CD4-positive, alpha-beta T cell (primary cell): ENCODE measurements at regions not wholly inside any gene's neighbourhood (a gene's known extent, or its start where the extent isn't known, plus 50 kb on each side); places are given as distances from the start of the nearest gene placed in this dataset.

Experiments used
- ATAC-seq: fragments of 200-7000 bp; cut with Tn5 transposase; one replicate; pipeline ENCODE4 v1.10.0; 2022; ENCODE audit warnings: mild to moderate bottlenecking; ENCODE audit not compliant: poor library complexity
- CTCF ChIA-PET: fragments of 350-600 bp; sonication (Branson Sonifier 250); formaldehyde crosslinking; loops from one replicate; lab custom pipeline; 2021; ENCODE audit warnings: antibody characterized with exemption, inconsistent platforms; lab: Charles Lee
- POLR2A ChIA-PET: fragments of 350-600 bp; sonication (Branson Sonifier 250); formaldehyde crosslinking; loops from one replicate; lab custom pipeline; 2021; ENCODE audit warnings: antibody characterized with exemption, inconsistent platforms; lab: Charles Lee
- DNase-seq, 14 experiments: peaks; one replicate each; pipeline ENCODE4 v3.0.0-alpha.2; 2013 to 2020; ENCODE audit warnings: mixed read lengths in 2 of 14
- H3K27ac ChIP-seq, 2 donors: one replicate each; pipeline versions ENCODE4 v1.5.1 to v1.7.0; 2013; ENCODE audit warnings: low read length in 2 of 2, low read depth in 1 of 2, mild to moderate bottlenecking in 1 of 2
- H3K27me3 ChIP-seq, 2 experiments: 1 replicate in 1 of 2; 2 replicates in 1 of 2; pipeline versions ENCODE4 v1.6.1 to v1.7.0; 2013; ENCODE audit warnings: low read length in 2 of 2, control low read depth in 1 of 2, mild to moderate bottlenecking in 1 of 2, moderate library complexity in 1 of 2; ENCODE audit not compliant: insufficient read depth in 2 of 2, control insufficient read depth in 1 of 2
- H3K36me3 ChIP-seq: one replicate; pipeline ENCODE4 v1.6.1; 2013; ENCODE audit warnings: low read length, control low read depth; ENCODE audit not compliant: insufficient read depth
- H3K4me1 ChIP-seq: one replicate; pipeline ENCODE4 v1.6.1; 2013; ENCODE audit warnings: low read length, control low read depth; ENCODE audit not compliant: insufficient read depth
- H3K4me3 ChIP-seq: one replicate; pipeline ENCODE4 v1.5.1; 2013; ENCODE audit warnings: mild to moderate bottlenecking, low read length, moderate library complexity
- H3K9me3 ChIP-seq, 2 experiments: 1 replicate in 1 of 2; 2 replicates in 1 of 2; pipeline versions ENCODE4 v1.6.1 to v1.7.0; 2013; ENCODE audit warnings: low read length in 2 of 2, mild to moderate bottlenecking in 2 of 2, control low read depth in 1 of 2, moderate library complexity in 1 of 2; ENCODE audit not compliant: control insufficient read depth in 1 of 2, insufficient read depth in 1 of 2
- H3K27ac Mint-ChIP-seq: one replicate; pipeline ENCODE4 v1.8.0; 2020; ENCODE audit warnings: mixed read lengths
- H3K27me3 Mint-ChIP-seq: one replicate; pipeline ENCODE4 v1.8.0; 2021; ENCODE audit warnings: mixed read lengths
- H3K36me3 Mint-ChIP-seq: one replicate; pipeline ENCODE4 v1.8.0; 2021; ENCODE audit warnings: low read depth, mixed read lengths
- H3K4me1 Mint-ChIP-seq: one replicate; pipeline ENCODE4 v1.8.0; 2021; ENCODE audit warnings: low read depth, mixed read lengths
- H3K4me3 Mint-ChIP-seq: one replicate; pipeline ENCODE4 v1.8.0; 2020; ENCODE audit warnings: mild to moderate bottlenecking, mixed read lengths
- H3K9me3 Mint-ChIP-seq: one replicate; pipeline ENCODE4 v1.8.0; 2020; ENCODE audit warnings: mixed read lengths
- CTCF ChIP-seq: fragments of 200-600 bp; IDR thresholded peaks from one replicate; pipeline ENCODE4 v1.8.0; 2022; ENCODE audit warnings: antibody characterized with exemption, mild to moderate bottlenecking
- intact Hi-C, 2 experiments: fragments of 100-400 bp; cut with DNase I in 1 of 2; cut with micrococcal nuclease in 1 of 2; formaldehyde crosslinking; loops; one replicate each; pipeline versions ENCODE4 v1.15.1 to v1.9.0; 2023 to 2025; cut with DNase I, micrococcal nuclease

- no peak for DNase-seq
- Mint-ChIP-seq H3K4me1 (no peaks in the 10 kb centered on the region), H3K27ac (no peak overlapping the region), H3K9me3 (no peaks in the 10 kb centered on the region), H3K27me3 (no peaks in the 10 kb centered on the region), H3K36me3 (no peaks in the 10 kb centered on the region), H3K4me3 (no peak overlapping the region)
- TF ChIP-seq CTCF = no peak
- Histone ChIP-seq H3K4me1 (no peaks in the 10 kb centered on the region), H3K27me3 (no peaks in the 10 kb centered on the region), H3K27ac (no peak overlapping the region), H3K36me3 (no peaks in the 10 kb centered on the region), H3K4me3 (no peak overlapping the region), H3K9me3 (no peaks in the 10 kb centered on the region)
- ChIA-PET POLR2A (no interaction called here), CTCF (no interaction called here)
- ATAC-seq = no peak
- intact Hi-C loops = no loop called here
Observed at GRCh38 chr3:168442502-168442901, 346.8 kb upstream of the GOLIM4 start.

GRCh38 chr3:168436245-168436724, 340.6 kb upstream of the GOLIM4 start:
- Histone ChIP-seq H3K4me3 (no peak overlapping the region), H3K36me3 (no peaks in the 10 kb centered on the region), H3K27me3 (no peaks in the 10 kb centered on the region), H3K27ac (no peak overlapping the region), H3K9me3 (no peaks in the 10 kb centered on the region), H3K4me1 (no peaks in the 10 kb centered on the region)
- Mint-ChIP-seq H3K36me3 (no peaks in the 10 kb centered on the region), H3K9me3 (no peaks in the 10 kb centered on the region), H3K4me3 (no peak overlapping the region), H3K4me1 (no peaks in the 10 kb centered on the region), H3K27me3 (no peaks in the 10 kb centered on the region), H3K27ac (no peak overlapping the region)
- no peak for TF ChIP-seq CTCF
- intact Hi-C loops = no loop called here
- DNase-seq (no peak), ATAC-seq (no peak)
- ChIA-PET POLR2A (no interaction called here), CTCF (no interaction called here)

- H3K27me3 Mint-ChIP-seq = no peaks in the 10 kb centered on the region
- no peaks in the 10 kb centered on the region for H3K36me3 Mint-ChIP-seq
- H3K4me3 Mint-ChIP-seq = no peak overlapping the region
- CTCF ChIA-PET = no interaction called here
- Histone ChIP-seq H3K4me1 (no peaks in the 10 kb centered on the region), H3K4me3 (no peak overlapping the region), H3K27ac (no peak overlapping the region), H3K27me3 (no peaks in the 10 kb centered on the region), H3K36me3 (no peaks in the 10 kb centered on the region), H3K9me3 (no peaks in the 10 kb centered on the region)
- no peak for DNase-seq
- ATAC-seq = no peak
- intact Hi-C loops = no loop called here
- no peak for TF ChIP-seq CTCF
- POLR2A ChIA-PET = no interaction called here
- no peaks in the 10 kb centered on the region for H3K4me1 Mint-ChIP-seq
- H3K9me3 Mint-ChIP-seq = no peaks in the 10 kb centered on the region
- no peak overlapping the region for H3K27ac Mint-ChIP-seq
Observed at GRCh38 chr3:168431491-168431890, 335.8 kb upstream of the GOLIM4 start.
